ENCODE measurements at regions not wholly inside any gene's neighbourhood (a gene's known extent, or its start where the extent isn't known, plus 50 kb on each side); places are given as distances from the start of the nearest gene placed in this dataset.
A peak's percentile ranks its signal among the peaks of the same experiment; 100 is the strongest.
"Not testable (repeated sequence)": the region's sequence is repeated elsewhere in the genome, so short reads cannot be mapped to it uniquely, and the experiment has no call there.

DNA sequence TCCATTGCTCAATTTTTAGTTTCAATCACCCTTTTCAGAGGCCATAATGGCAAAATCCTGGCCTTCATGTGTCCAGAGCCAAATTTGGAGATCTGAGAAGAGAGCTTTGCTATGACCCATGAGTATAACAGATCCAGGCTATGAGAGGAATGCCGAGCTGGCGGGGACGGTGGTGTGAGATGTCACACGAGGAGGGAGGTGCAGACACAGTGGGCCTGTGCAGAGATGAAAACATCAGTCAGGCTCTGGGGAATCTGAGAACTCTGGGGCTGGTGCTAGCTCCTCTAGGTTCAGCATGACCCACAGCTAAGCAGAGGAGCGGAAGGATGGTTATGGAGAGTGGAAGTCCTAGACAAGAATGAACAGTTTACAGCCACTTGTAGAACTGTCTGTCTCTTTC is 398.3 kb upstream of the ATP10A start:
- WGBS (ENCODE audit: low lambda C conversion rate, missing lambda C conversion rate) = 67% methylated on average over 5 of the region's 5 CpGs
- H3K27ac ChIP-seq = no peak overlapping the region
- no peaks in the 10 kb centered on the region for H3K4me1 ChIP-seq (ENCODE audit: insufficient read depth)
- no peak overlapping the region for H3K4me3 ChIP-seq
- H4K20me1 ChIP-seq (ENCODE audit: insufficient read depth, poor library complexity, severe bottlenecking) = no peaks in the 10 kb centered on the region
- no peak overlapping the region for H2AFZ ChIP-seq
- H3K79me2 ChIP-seq = no peaks in the 10 kb centered on the region
- no peak for DNase-seq (ENCODE audit: low spot score)
- no peaks in the 10 kb centered on the region for H3K27me3 ChIP-seq
- H3K36me3 ChIP-seq (replicated peaks; ENCODE audit: insufficient read depth, low read depth) = no peaks in the 10 kb centered on the region
- H3K9me3 ChIP-seq (ENCODE audit: low read depth) = no peaks in the 10 kb centered on the region
- TF ChIP-seq, protein P1, sequence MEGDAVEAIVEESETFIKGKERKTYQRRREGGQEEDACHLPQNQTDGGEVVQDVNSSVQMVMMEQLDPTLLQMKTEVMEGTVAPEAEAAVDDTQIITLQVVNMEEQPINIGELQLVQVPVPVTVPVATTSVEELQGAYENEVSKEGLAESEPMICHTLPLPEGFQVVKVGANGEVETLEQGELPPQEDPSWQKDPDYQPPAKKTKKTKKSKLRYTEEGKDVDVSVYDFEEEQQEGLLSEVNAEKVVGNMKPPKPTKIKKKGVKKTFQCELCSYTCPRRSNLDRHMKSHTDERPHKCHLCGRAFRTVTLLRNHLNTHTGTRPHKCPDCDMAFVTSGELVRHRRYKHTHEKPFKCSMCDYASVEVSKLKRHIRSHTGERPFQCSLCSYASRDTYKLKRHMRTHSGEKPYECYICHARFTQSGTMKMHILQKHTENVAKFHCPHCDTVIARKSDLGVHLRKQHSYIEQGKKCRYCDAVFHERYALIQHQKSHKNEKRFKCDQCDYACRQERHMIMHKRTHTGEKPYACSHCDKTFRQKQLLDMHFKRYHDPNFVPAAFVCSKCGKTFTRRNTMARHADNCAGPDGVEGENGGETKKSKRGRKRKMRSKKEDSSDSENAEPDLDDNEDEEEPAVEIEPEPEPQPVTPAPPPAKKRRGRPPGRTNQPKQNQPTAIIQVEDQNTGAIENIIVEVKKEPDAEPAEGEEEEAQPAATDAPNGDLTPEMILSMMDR (IDR thresholded peaks at IDR 0.05; ENCODE audit: poor library complexity) = no peak
- TF ChIP-seq EZH2 (IDR thresholded peaks at IDR 0.05; ENCODE audit: borderline replicate concordance) (no peak), EZH2phosphoT487 (IDR thresholded peaks at IDR 0.05; ENCODE audit: low read depth, severe bottlenecking, unreplicated experiment) (no peak)
- no peaks in the 10 kb centered on the region for H3K9me2 ChIP-seq (replicated peaks; ENCODE audit: insufficient read depth)
- H3K4me2 ChIP-seq = no peak overlapping the region

- TF ChIP-seq, protein P1 (IDR thresholded peaks at IDR 0.05; ENCODE audit: poor library complexity) = peak; percentile 74
- no peak for TF ChIP-seq EZH2 (IDR thresholded peaks at IDR 0.05; ENCODE audit: borderline replicate concordance)
- no peak for TF ChIP-seq EZH2phosphoT487 (IDR thresholded peaks at IDR 0.05; ENCODE audit: low read depth, severe bottlenecking, unreplicated experiment)
- WGBS (ENCODE audit: low lambda C conversion rate, missing lambda C conversion rate) = 47% methylated on average over 17 of the region's 17 CpGs
- H3K36me3 ChIP-seq (replicated peaks; ENCODE audit: insufficient read depth, low read depth) = no peaks in the 10 kb centered on the region
- H3K9me3 ChIP-seq (ENCODE audit: low read depth) = no peaks in the 10 kb centered on the region
- H3K27me3 ChIP-seq = no peaks in the 10 kb centered on the region
- peak; percentile 65 for DNase-seq (ENCODE audit: low spot score)
- no peak overlapping the region for H2AFZ ChIP-seq
- no peaks in the 10 kb centered on the region for H4K20me1 ChIP-seq (ENCODE audit: insufficient read depth, poor library complexity, severe bottlenecking)
- no peak overlapping the region for H3K4me2 ChIP-seq
- no peaks in the 10 kb centered on the region for H3K9me2 ChIP-seq (replicated peaks; ENCODE audit: insufficient read depth)
- no peaks in the 10 kb centered on the region for H3K79me2 ChIP-seq
- no peak overlapping the region for H3K27ac ChIP-seq
- H3K4me3 ChIP-seq = no peak overlapping the region
- H3K4me1 ChIP-seq (ENCODE audit: insufficient read depth) = no peaks in the 10 kb centered on the region
Observed at GRCh38 chr15:26260517-26261133, 397.5 kb upstream of the ATP10A start.

DNA sequence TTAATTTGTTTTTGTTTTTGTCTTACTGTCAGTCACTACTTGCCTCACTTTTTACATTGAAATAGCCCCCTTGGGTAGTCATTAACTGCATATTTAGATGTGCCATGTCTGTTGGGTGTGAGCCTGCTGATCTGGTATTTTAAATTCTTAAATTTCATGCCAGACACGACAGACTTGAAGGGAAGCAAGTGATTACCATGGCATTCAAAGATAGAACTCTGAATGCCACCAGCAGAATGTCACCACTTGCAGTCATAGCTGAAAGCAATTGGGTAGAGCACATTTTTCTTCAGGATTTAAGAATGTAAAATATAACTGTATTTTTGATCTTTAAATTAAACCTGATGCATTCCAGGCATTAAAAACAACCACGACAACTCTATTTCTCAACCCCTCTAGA is 396.5 kb upstream of the ATP10A start:
- H3K4me2 ChIP-seq = no peak overlapping the region
- DNase-seq (ENCODE audit: low spot score) = no peak
- no peaks in the 10 kb centered on the region for H3K9me2 ChIP-seq (replicated peaks; ENCODE audit: insufficient read depth)
- no peaks in the 10 kb centered on the region for H3K27me3 ChIP-seq
- no peak overlapping the region for H3K27ac ChIP-seq
- H2AFZ ChIP-seq = no peak overlapping the region
- TF ChIP-seq, protein P1 (IDR thresholded peaks at IDR 0.05; ENCODE audit: poor library complexity) = no peak
- no peak for TF ChIP-seq EZH2 (IDR thresholded peaks at IDR 0.05; ENCODE audit: borderline replicate concordance)
- TF ChIP-seq EZH2phosphoT487 (IDR thresholded peaks at IDR 0.05; ENCODE audit: low read depth, severe bottlenecking, unreplicated experiment) = no peak
- no peak overlapping the region for H3K4me3 ChIP-seq
- no peaks in the 10 kb centered on the region for H4K20me1 ChIP-seq (ENCODE audit: insufficient read depth, poor library complexity, severe bottlenecking)
- WGBS (ENCODE audit: low lambda C conversion rate, missing lambda C conversion rate) = 70% methylated on average over 2 of the region's 2 CpGs
- no peaks in the 10 kb centered on the region for H3K4me1 ChIP-seq (ENCODE audit: insufficient read depth)
- H3K9me3 ChIP-seq (ENCODE audit: low read depth) = no peaks in the 10 kb centered on the region
- H3K36me3 ChIP-seq (replicated peaks; ENCODE audit: insufficient read depth, low read depth) = no peaks in the 10 kb centered on the region
- H3K79me2 ChIP-seq = no peaks in the 10 kb centered on the region

DNA sequence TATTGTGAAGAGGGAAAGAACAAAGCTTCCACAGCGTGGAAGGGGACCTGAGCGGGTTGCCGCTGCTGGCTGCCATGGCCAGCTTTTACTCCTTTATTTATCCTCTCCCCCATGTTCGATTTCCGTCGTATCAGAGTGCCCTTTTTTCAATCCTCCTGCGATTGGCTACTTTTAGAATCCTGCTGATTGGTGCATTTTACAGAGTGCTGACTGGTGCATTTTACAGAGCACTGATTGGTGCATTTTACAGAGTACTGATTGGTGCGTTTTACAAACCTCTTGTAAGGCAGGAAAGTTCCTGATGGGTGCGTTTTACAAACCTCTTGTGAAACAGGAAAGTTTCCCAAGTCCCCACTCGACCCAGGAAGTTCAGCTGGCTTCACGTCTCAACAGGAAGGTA is 381.7 kb upstream of the ATP10A start:
- H3K27ac ChIP-seq; H3K79me2 ChIP-seq; H2AFZ ChIP-seq; H3K4me2 ChIP-seq; H3K4me1 ChIP-seq (ENCODE audit: insufficient read depth); H3K9me2 ChIP-seq (replicated peaks; ENCODE audit: insufficient read depth); H3K9me3 ChIP-seq (ENCODE audit: low read depth); H3K4me3 ChIP-seq; H3K27me3 ChIP-seq; H4K20me1 ChIP-seq (ENCODE audit: insufficient read depth, poor library complexity, severe bottlenecking); DNase-seq (ENCODE audit: low spot score); H3K36me3 ChIP-seq (replicated peaks; ENCODE audit: insufficient read depth, low read depth): not testable (repeated sequence)
- 90% methylated on average over 11 of the region's 11 CpGs for WGBS (ENCODE audit: low lambda C conversion rate, missing lambda C conversion rate)

Measured in hepatocyte (in vitro differentiated cells).